LHCN-M2 (cell line): ENCODE measurements at regions not wholly inside any gene's neighbourhood (a gene's known extent, or its start where the extent isn't known, plus 50 kb on each side); places are given as distances from the start of the nearest gene placed in this dataset.

Source experiments
- DNase-seq: peaks from one replicate; pipeline ENCODE4 v3.0.0-alpha.2; 2012; ENCODE audit warnings: low read depth

- no peak for DNase-seq
Measured at GRCh38 chr5:20656262-20656661, 668.3 kb upstream of the CDH18 start.

- DNase-seq = no peak
Measured at GRCh38 chr5:20655211-20655610, 667.2 kb upstream of the CDH18 start.

GRCh38 chr5:20654746-20655145 lies 666.7 kb upstream of the CDH18 start:
- DNase-seq = no peak

DNA sequence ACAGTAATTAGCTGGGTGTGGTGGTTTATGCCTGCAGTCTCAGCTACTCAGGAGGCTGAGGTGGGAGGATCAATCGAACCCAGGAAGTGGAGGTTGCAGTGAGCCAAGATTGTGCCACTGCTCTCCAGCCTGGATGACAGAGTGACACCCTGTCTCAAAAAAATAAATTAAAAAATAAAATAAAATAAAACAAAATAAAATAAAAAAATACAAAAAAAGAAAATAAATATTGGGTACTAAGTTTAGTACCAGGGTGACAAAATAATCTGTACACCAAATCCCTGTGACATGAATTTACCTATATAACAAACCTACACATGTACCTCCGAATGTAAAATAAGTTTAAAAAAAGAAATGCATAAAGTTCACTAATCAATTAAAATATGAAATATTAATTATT lies 666.0 kb upstream of the CDH18 start:
- DNase-seq = no peak

DNA sequence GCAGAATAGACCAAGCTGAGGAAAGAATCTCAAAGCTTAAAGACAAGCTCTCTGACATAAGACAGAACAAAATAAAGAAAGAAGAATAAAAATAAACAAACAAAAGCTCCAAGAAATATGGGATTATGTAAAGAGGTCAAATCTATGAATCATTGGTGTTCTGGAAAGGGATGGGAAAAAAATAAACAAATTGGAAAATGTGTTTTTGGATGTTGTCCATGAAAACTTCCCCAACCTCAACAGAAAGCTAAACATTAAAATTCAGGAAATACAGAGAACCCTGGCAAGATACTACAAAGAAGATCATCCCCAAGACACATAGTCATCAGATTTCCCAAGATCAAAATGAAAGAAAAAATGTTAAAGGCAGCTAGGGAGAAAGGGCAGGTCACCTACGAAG lies 662.0 kb upstream of the CDH18 start:
- no peak for DNase-seq

DNA sequence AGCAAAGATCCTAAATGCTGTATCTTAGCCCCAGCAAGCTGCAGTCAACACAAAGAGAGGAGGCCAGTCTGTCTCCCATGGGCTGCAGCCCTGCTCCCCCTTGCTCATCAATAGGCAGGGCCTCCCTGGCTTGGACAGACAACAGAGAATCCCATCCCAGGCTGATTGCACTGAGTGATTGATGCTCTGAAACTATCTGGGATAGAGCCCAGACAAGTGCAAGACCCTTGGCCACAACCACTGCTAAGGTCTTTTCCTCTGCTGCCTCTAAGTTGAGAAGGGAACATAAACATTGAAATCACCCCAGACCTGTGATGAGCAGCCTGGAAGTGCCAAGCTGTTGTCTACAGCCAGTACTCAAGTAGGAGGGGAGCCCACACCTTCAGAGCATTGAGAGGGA lies 661.0 kb upstream of the CDH18 start:
- no peak for DNase-seq

DNA sequence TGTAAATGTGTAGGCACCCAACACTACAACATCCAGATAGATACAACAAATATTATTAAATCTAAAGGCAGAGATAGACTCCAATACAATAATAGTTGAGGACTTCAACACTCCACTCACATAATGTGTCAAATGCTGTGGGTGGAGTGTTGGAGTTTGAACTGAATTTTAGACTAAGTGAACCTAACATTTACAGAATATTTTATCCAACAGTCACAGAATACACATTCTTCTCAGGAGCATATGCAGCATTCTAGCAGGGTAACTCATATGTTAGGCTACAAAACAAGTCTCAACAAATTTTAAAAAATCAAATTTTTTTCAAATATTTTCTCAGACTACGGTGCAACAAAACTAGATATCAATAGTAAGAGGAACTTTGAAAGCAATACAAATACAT lies 648.7 kb upstream of the CDH18 start:
- no peak for DNase-seq

DNA sequence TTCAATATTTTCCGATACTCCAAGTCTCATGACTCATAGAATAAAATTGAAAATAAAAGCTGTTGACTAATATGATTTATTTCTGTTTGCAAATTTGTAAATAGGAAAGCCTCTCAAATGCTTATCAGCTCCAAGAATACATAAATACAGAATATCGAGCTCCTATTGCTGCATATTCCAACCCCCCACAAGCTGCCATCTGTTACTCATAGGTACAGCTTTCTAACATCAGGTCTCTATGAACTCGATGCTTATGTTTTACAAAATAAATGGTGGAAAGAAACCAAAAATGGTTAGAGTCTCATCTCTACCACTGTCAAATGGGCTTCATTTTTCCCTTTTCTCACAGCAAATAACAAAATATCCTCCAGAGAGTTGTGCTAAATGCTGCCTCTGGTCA lies 631.6 kb upstream of the CDH18 start:
- DNase-seq = no peak

DNA sequence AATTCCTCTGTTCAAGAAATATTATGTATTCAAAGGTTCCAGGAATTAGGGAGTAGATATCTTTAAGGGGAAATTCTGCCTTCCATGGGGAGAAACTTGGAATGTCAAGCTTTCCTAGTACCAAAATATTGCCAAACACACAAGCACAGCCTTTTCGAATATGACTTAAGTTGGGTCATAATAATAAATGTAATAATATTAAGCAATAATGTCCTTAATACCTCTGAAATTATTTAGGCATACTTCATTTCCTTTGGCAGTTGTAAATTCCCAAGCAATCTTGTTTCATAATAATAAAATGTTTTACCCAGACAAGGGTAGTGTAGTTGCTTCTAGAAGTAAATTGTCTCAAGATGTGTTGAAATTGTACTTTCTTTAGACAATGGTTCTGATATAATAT lies 630.3 kb upstream of the CDH18 start:
- no peak for DNase-seq

- DNase-seq = no peak
Measured at GRCh38 chr5:20617841-20618240, 629.8 kb upstream of the CDH18 start.

DNA sequence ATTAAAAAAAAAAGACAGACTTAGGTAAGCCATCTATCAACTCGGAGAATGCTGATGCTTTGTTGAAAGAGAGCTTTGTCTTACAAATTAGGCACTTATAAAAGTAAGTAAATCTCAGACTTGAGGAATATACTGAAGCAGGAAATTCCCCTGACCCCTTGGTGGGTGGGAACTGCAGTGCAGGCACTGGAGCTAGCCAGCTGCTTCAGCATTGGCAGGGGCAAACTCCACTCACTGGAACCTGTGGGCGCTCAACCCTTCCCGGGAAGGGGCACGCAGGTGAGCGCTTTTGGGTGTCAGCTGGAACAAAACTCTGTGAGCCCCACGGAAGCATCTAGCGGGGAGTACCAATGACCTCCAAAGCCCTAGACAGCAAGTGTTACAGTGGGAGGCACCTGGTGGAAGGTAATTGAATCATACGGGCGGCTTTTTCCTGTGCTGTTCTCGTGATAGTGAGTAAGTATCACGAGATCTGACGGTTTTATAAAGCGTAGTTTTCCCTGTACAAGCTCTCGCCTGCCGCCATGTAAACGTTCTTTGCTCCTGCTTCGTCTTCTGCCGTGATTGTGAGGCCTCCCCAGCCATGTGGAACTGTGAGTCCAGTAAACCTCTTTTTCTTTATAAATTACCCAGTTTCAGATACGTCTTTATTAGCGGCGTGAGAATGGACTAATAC lies 628.0 kb upstream of the CDH18 start:
- DNase-seq = no peak

- DNase-seq = no peak
Measured at GRCh38 chr5:20611620-20612019, 623.6 kb upstream of the CDH18 start.

DNA sequence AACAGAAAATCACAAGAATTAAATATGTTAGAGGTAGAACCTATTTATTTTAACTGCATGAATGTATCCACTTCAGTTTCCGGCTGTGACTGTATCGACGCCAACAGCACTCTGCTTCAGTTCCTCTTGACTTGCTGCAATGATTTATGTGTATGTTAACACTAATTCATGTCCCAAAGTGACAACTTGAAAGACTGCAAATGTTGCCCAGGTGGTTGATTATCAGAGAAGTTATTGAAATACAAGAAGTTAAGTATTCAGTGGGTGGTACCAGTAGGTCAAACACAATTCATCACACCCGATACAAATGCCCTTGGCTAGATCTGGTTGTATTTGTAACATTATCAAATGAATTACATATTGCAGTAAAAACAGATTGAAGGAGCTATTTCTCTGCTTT lies 622.7 kb upstream of the CDH18 start:
- DNase-seq = no peak

DNA sequence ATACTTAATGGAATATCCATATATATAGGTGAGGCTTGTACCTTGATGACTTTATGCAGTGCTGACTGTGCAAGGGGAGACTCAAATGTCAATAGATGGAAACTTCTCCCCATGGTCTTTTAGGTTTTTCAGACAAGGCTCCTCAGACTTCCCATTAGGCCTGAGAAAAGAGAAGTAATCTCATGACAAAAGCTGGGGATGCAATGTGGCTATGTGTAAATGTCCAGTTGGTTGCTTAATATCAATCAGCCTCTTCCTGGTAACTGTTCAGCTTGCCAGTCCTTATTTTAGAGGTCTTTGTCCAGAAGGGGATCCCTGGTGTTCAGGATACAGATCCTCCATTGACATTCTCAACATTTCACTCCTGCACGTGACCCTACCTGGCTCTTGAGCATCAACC lies 621.1 kb upstream of the CDH18 start:
- no peak for DNase-seq

GRCh38 chr5:20608567-20608966 lies 620.6 kb upstream of the CDH18 start:
- DNase-seq = no peak

GRCh38 chr5:20605732-20606525 lies 617.9 kb upstream of the CDH18 start:
- DNase-seq = no peak

DNA sequence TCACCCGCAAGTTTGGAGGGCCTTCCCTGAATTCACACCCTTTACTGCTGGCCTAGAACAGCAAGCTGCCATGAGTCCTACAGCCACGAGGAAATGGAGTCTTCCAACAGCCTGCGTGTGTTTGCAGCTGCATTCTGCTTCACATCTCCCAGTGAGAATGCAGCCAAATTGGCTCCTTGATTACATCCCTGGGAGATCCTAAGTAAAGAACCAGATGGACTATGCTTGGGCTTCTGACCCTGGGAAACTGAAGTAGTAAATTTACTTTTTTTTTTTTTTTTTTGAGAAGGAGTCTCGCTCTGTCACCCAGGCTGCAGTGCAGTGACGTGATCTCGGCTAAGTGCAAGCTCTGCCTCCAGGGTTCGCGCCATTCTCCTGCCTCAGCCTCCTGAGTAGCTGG lies 617.0 kb upstream of the CDH18 start:
- no peak for DNase-seq

DNA sequence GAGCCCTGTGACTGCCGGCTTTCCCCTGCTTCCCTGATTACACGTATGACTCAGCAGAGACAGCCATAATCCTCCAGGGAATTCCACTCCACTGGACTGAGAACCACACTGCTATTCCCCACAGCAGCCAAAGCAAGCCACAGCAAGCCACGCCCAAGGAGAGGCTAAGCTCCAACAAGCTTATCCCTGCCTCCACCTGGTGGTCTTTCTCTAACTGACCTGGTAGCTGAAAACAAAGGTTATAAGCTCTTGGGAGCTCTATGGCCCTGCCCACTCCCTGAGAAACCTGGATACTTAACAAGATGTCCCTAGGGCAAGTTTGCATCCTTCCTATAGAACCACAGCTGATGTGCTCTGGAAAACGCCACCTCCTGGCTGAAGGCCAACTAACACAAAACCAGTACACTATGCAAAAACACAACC lies 613.7 kb upstream of the CDH18 start:
- peak; percentile 5 for DNase-seq

DNA sequence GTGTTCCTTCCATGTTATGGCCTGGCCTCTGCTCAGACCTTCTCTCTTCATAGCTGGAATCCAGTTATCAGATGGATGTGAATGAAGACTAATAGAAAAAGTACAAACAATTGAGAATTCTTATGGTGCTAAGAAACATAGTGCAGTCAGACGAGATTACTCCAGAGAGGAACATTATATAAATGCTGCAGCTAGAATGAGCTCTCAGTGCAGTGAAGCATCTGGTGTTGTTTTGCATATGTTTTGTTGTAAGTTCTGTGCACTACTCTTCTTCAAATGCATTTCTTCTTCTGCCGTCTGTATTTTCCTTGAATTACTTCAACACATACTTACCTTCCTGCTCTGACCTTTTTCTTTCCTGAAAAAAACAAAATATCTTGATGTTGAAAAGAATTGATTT lies 602.4 kb upstream of the CDH18 start:
- no peak for DNase-seq

DNA sequence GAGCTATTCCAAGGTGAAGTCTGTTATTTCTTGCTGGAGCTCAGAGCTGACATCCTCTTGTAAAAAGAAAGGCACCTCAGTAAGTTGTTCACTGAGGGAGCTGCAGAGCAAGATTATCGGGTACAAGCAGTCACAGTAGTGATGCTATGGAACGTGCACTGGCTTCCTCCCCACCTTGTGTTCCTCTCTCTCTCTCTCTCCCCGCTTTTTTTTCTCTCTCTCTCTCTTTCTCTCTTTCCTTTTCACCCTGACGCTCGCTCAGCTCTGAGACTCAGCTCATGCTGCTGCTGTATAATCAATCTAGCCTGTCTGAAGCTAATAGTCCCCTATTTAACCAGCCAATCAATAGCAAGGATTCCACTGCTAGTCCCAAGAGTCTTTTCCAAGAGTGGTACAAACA lies 587.6 kb upstream of the CDH18 start:
- no peak for DNase-seq

DNA sequence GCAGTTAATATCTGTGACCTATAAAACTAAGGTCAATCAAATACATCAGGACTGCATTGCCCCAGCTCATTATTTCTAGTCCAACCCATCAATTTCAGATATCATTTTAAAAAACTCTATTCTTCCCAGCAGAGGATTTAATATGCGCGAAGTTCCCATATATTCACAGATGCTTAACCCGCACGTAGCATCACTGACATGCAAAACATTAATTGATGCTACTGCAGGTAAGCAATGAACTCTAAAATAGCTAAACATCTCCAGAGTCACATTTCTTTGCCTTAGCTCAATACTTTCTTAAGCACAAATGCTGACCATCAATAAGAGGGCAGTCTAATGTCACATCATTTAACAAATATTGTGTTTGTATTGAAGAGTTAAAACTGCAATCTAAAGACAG lies 586.6 kb upstream of the CDH18 start:
- no peak for DNase-seq

DNA sequence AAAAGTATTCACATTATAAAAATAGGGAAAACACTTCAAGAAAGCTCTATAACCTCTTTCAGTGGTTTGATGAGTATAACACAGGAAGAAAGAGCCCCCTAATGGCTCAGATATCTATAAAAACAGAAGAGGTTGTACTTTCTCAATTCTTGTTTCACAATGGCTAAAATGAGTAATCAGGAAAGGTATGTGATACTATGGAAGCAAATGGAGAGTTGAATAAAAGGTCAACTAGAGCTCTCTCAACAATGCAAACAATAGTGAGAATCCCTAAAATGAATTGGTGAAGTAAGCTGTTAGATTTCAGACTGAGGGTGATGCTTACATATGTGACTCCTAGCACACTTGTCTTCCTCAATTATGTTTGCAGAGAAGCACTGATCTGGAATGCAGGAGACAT lies 584.6 kb upstream of the CDH18 start:
- peak; percentile 2 for DNase-seq

DNA sequence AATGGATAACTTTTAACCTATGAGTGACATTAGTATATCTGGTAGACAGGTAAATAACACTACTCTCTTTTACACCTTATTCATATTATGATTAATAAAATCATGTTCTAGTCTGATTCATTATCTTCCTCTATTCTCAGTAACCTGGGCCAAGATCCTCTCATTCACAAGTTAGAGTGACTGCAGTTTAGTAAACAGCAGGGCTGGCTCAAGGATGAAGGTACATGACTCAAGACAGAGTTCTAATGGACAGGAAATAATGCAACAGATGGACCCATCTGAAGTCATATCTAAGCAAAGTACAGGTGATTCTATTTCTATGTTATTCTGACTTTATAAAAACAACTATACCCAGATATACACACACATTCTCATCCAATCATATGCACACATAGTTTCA lies 582.5 kb upstream of the CDH18 start:
- DNase-seq = no peak

DNA sequence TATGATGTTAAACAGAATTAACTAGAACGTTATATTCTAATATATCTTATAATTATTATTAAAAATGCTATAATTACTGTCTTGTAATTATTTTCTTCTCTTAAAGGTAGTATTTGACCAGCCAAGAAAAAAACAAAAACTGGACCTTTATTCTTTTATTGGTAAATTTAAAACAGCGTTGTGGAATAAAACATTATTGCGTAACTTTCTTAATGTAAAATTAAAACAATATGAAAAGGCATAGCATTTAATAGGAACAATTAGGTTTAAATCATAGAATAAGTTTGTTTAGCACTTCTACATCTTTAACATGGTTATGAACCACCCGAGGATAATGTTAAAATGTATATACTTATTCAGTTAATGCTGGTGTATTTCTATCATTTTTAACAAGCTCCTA lies 574.5 kb upstream of the CDH18 start:
- no peak for DNase-seq
